HCT116 (cell line): ENCODE measurements at regions not wholly inside any gene's neighbourhood (a gene's known extent, or its start where the extent isn't known, plus 50 kb on each side); places are given as distances from the start of the nearest gene placed in this dataset.

Experiments
- ATAC-seq: fragments of 200-7000 bp; cut with Tn5 transposase; 2 replicates; pipeline ENCODE4 v1.9.1; 2020; ENCODE audit warnings: mild to moderate bottlenecking, moderate library complexity
- BruUV-seq: library from RNA; stranded (reverse); fragments of 400-500 nt; replicated peaks from 2 replicates; lab custom pipeline; 2021; lab: Mats Ljungman, UMichigan
- CTCF ChIA-PET: fragments of 300-600 bp; sonication (Branson Sonifier 250); formaldehyde crosslinking; loops from one replicate; lab custom pipeline; 2021; ENCODE audit warnings: antibody characterized with exemption; lab: Charles Lee
- POLR2A ChIA-PET: fragments of 300-600, 350-600 bp; sonication (Branson Sonifier 250); formaldehyde crosslinking; loops from one replicate; lab custom pipeline; 2021; ENCODE audit warnings: antibody characterized with exemption; lab: Charles Lee
- RAD21 ChIA-PET, 2 experiments: fragments of 300-600 bp; sonication (Branson Sonifier 250); formaldehyde crosslinking; loops; one replicate each; lab custom pipeline; 2023; ENCODE audit warnings: low total read pairs in 2 of 2; ENCODE audit not compliant: uncharacterized antibody in 2 of 2, unreplicated experiment in 2 of 2, low non-redundant PET in 1 of 2; lab: Charles Lee
- DNase-seq: peaks from one replicate; pipeline ENCODE4 v3.0.0-alpha.2; 2010; ENCODE audit warnings: low read depth, low spot score
- H2AFZ ChIP-seq: fragments of 200-600 bp; shearing (Covaris generic), sonication (generic); 2 replicates; pipeline ENCODE4 v1.6.1; 2017; ENCODE audit warnings: low read depth, mixed run types, mixed read lengths, antibody characterized with exemption, low read length; ENCODE audit not compliant: poor library complexity, severe bottlenecking
- H3K27ac ChIP-seq: 2 replicates; pipeline ENCODE4 v1.5.1; 2012; ENCODE audit warnings: low read depth, low read length
- H3K27me3 ChIP-seq: fragments of 200-600 bp; sonication (generic); 2 replicates; pipeline ENCODE4 v1.6.1; 2016; ENCODE audit warnings: mixed run types, low read length, mixed read lengths; ENCODE audit not compliant: insufficient read depth
- H3K36me3 ChIP-seq, 2 experiments: fragments of 200-500 bp in 1 of 2; fragments of 200-600 bp in 1 of 2; sonication (Bioruptor generic) in 1 of 2; sonication (generic) in 1 of 2; 2 replicates each; pipeline versions ENCODE4 v1.5.1 to v1.6.1; 2014 to 2016; ENCODE audit warnings: low read length in 2 of 2, inconsistent platforms in 1 of 2, mixed read lengths in 1 of 2, mixed run types in 1 of 2; ENCODE audit not compliant: insufficient read depth in 2 of 2, control insufficient read depth in 1 of 2
- H3K4me1 ChIP-seq, 2 experiments: fragments of 200-600 bp in 1 of 2; sonication (generic) in 1 of 2; 2 replicates each; pipeline versions ENCODE4 v1.5.1 to v1.6.1; 2012 to 2017; ENCODE audit warnings: low read length in 2 of 2, inconsistent platforms in 1 of 2, mild to moderate bottlenecking in 1 of 2, mixed read lengths in 1 of 2, mixed run types in 1 of 2, moderate library complexity in 1 of 2; ENCODE audit not compliant: insufficient read depth in 2 of 2, control insufficient read depth in 1 of 2
- H3K4me2 ChIP-seq: fragments of 200-600 bp; sonication (generic); 2 replicates; pipeline ENCODE4 v1.6.1; 2017; ENCODE audit warnings: mixed run types, low read length, mixed read lengths
- H3K4me3 ChIP-seq, 2 experiments: fragments of 200-600 bp in 1 of 2; sonication (generic) in 1 of 2; replicated peaks in 1 of 2; 2 replicates each; pipeline ENCODE4 v1.5.1; 2011 to 2016; ENCODE audit warnings: low read length in 2 of 2, control low read depth in 1 of 2, low read depth in 1 of 2, mild to moderate bottlenecking in 1 of 2, mixed read lengths in 1 of 2, mixed run types in 1 of 2
- H3K79me2 ChIP-seq: fragments of 200-600 bp; sonication (generic); 2 replicates; pipeline ENCODE4 v1.6.1; 2017; ENCODE audit warnings: mild to moderate bottlenecking, mixed run types, low read length, moderate library complexity, mixed read lengths; ENCODE audit not compliant: insufficient read depth
- H3K9ac ChIP-seq: fragments of 200-600 bp; sonication (generic); 2 replicates; pipeline ENCODE4 v1.6.1; 2016; ENCODE audit warnings: low read length, mixed read lengths
- H3K9me2 ChIP-seq: fragments of 200-600 bp; sonication (generic), shearing (Covaris generic); 2 replicates; pipeline ENCODE4 v1.6.1; 2017; ENCODE audit warnings: mixed run types, mild to moderate bottlenecking, moderate library complexity; ENCODE audit not compliant: insufficient read depth
- H3K9me3 ChIP-seq, 2 experiments: fragments of 200-500 bp in 1 of 2; fragments of 200-600 bp in 1 of 2; sonication (Bioruptor generic) in 1 of 2; sonication (generic) in 1 of 2; 2 replicates each; pipeline ENCODE4 v1.6.1; 2014 to 2017; ENCODE audit warnings: low read length in 2 of 2, mixed read lengths in 2 of 2, inconsistent platforms in 1 of 2, low read depth in 1 of 2, mild to moderate bottlenecking in 1 of 2, mixed run types in 1 of 2, moderate library complexity in 1 of 2; ENCODE audit not compliant: control insufficient read depth in 1 of 2, insufficient read depth in 1 of 2
- H4K20me1 ChIP-seq: fragments of 200-600 bp; sonication (generic), shearing (Covaris generic); 2 replicates; pipeline ENCODE4 v1.6.1; 2017; ENCODE audit warnings: mixed run types, mild to moderate bottlenecking, moderate library complexity; ENCODE audit not compliant: insufficient read depth
- CBX3 ChIP-seq: IDR thresholded peaks from 2 replicates; pipeline ENCODE4 v1.6.1; 2012; ENCODE audit warnings: low read depth
- CEBPB ChIP-seq: IDR thresholded peaks from 2 replicates; pipeline ENCODE4 v1.6.1; 2012; ENCODE audit warnings: low read depth
- CTCF ChIP-seq, 3 experiments: fragments of 200-600 bp in 1 of 3; sonication (generic) in 1 of 3; IDR thresholded peaks in 2 of 3; conservative IDR thresholded peaks in 1 of 3; 2 replicates each; pipeline ENCODE4 v1.5.1; 2012 to 2017; ENCODE audit warnings: low read depth in 2 of 3, low read length in 2 of 3, antibody characterized with exemption in 1 of 3, borderline replicate concordance in 1 of 3, control low read depth in 1 of 3, mild to moderate bottlenecking in 1 of 3, mixed read lengths in 1 of 3, mixed run types in 1 of 3, moderate library complexity in 1 of 3; ENCODE audit not compliant: insufficient read depth in 1 of 3
- EGR1 ChIP-seq: IDR thresholded peaks from 2 replicates; pipeline ENCODE4 v1.6.1; 2012; ENCODE audit warnings: low read depth
- EZH2 ChIP-seq: fragments of 200-600 bp; sonication (generic); IDR thresholded peaks from 2 replicates; pipeline ENCODE4 v1.6.1; 2017; ENCODE audit warnings: antibody characterized with exemption, mixed run types
- EZH2phosphoT487 ChIP-seq: fragments of 200-600 bp; IDR thresholded peaks from 2 replicates; pipeline ENCODE4 v1.6.1; 2018; ENCODE audit warnings: antibody characterized with exemption, borderline replicate concordance
- FOSL1 ChIP-seq: IDR thresholded peaks from 2 replicates; pipeline ENCODE4 v1.6.1; 2012; ENCODE audit warnings: low read depth
- JUND ChIP-seq: IDR thresholded peaks from 2 replicates; pipeline ENCODE4 v1.6.1; 2012
- RAD21 ChIP-seq: IDR thresholded peaks from 2 replicates; pipeline ENCODE4 v1.6.1; 2012; ENCODE audit warnings: low read depth, mild to moderate bottlenecking
- REST ChIP-seq: IDR thresholded peaks from 2 replicates; pipeline ENCODE4 v1.6.1; 2012; ENCODE audit warnings: low read depth
- SIN3A ChIP-seq: IDR thresholded peaks from 2 replicates; pipeline ENCODE4 v1.6.1; 2012; ENCODE audit warnings: low read depth
- SP1 ChIP-seq: IDR thresholded peaks from 2 replicates; pipeline ENCODE4 v1.6.1; 2012; ENCODE audit warnings: low read depth
- SRF ChIP-seq: IDR thresholded peaks from 2 replicates; pipeline ENCODE4 v1.6.1; 2012; ENCODE audit warnings: low read depth
- YY1 ChIP-seq: IDR thresholded peaks from 2 replicates; pipeline ENCODE4 v1.6.1; 2011; ENCODE audit warnings: low read length, low read depth, moderate library complexity, mild to moderate bottlenecking; ENCODE audit not compliant: insufficient replicate concordance; ENCODE audit errors: extremely low read depth
- ZBTB33 ChIP-seq: IDR thresholded peaks from 2 replicates; pipeline ENCODE4 v1.6.1; 2011; ENCODE audit warnings: mild to moderate bottlenecking, low read length, moderate library complexity; ENCODE audit not compliant: insufficient replicate concordance; ENCODE audit errors: extremely low read depth
- ZFX ChIP-seq: fragments of 450-650 bp; IDR thresholded peaks from 2 replicates; pipeline ENCODE4 v1.6.1; 2017
- ZNF274 ChIP-seq: fragments of 200-500 bp; sonication (Bioruptor generic); IDR thresholded peaks from 2 replicates; pipeline ENCODE4 v1.6.1; 2014; ENCODE audit warnings: mild to moderate bottlenecking, low read depth, low read length, inconsistent platforms
- intact Hi-C: fragments of 100-400 bp; cut with micrococcal nuclease; formaldehyde crosslinking; loops from 2 replicates; pipeline ENCODE4 v1.10.0; 2022
- TF ChIP-seq, protein P1 (sequence below): IDR thresholded peaks from 2 replicates; pipeline ENCODE4 v1.6.1; 2012
- TF ChIP-seq, protein P2 (sequence below): IDR thresholded peaks from 2 replicates; pipeline ENCODE4 v1.6.1; 2012

DNA sequence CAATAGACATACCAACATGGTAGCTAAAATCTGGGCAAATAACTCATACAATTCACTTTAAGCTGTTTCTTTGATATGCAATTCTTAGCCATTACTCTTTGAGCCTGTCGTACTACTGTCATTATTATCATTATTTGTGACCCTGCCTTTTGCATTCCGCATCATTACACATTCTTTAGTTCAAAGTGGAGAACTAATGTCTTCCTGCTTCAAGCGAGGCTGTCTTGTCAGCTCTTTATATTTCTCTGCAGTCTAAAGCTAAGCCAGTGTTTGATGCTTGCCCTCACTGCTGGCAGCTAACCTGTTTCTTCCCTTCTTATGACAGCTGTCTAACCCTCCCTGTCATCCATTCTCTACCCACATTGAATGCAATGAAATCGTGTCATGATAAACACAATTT lies 186.8 kb downstream of the FAT4 start (continued):
- TF ChIP-seq, protein P1, sequence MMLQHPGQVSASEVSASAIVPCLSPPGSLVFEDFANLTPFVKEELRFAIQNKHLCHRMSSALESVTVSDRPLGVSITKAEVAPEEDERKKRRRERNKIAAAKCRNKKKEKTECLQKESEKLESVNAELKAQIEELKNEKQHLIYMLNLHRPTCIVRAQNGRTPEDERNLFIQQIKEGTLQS: no peak
- no peak for TF ChIP-seq YY1
- TF ChIP-seq SP1: no peak
- TF ChIP-seq JUND: no peak
- TF ChIP-seq EZH2: no peak
- TF ChIP-seq RAD21: no peak
- TF ChIP-seq EZH2phosphoT487: no peak

- no peaks in the 10 kb centered on the region for H3K27me3 ChIP-seq
- no peak overlapping the region for H3K27ac ChIP-seq
- POLR2A ChIA-PET: no interaction called here
- no peak overlapping the region for H3K9ac ChIP-seq
- DNase-seq (no peak), ATAC-seq (no peak)
- no peaks in the 10 kb centered on the region for H3K4me1 ChIP-seq
- no peaks in the 10 kb centered on the region for H4K20me1 ChIP-seq
- RAD21 ChIA-PET: no interaction called here
- no TSS peak for BruUV-seq
- no peak overlapping the region for H3K4me3 ChIP-seq
- no peaks in the 10 kb centered on the region for H3K79me2 ChIP-seq
- no peak overlapping the region for H2AFZ ChIP-seq
- no peaks in the 10 kb centered on the region for H3K9me2 ChIP-seq
- H3K36me3 ChIP-seq: no peaks in the 10 kb centered on the region
- intact Hi-C loops: no loop called here
- H3K9me3 ChIP-seq: no peaks in the 10 kb centered on the region
- H3K4me2 ChIP-seq: no peak overlapping the region
- CTCF ChIA-PET: no interaction called here
- TF ChIP-seq ZFX (no peak), RAD21 (no peak), SIN3A (no peak), EZH2 (no peak), JUND (no peak), CBX3 (no peak), EZH2phosphoT487 (no peak), CEBPB (no peak), REST (no peak), YY1 (no peak), EGR1 (no peak), ZNF274 (no peak), SRF (no peak), ZBTB33 (no peak), FOSL1 (no peak), CTCF (IDR thresholded peaks at IDR 0.05 in 2 of 3, conservative IDR thresholded peaks at IDR 0.05 in 1 of 3; ENCODE audit: borderline replicate concordance in 1 of 3, insufficient read depth in 1 of 3, low read depth in 2 of 3, low read length in 2 of 3) (no peak)
- TF ChIP-seq, protein P2, sequence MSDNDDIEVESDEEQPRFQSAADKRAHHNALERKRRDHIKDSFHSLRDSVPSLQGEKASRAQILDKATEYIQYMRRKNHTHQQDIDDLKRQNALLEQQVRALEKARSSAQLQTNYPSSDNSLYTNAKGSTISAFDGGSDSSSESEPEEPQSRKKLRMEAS: no peak
Measured at GRCh38 chr4:125505621-125506020, 190.9 kb downstream of the FAT4 start.
